HepG2 (cell line): ENCODE measurements at regions not wholly inside any gene's neighbourhood (a gene's known extent, or its start where the extent isn't known, plus 50 kb on each side); places are given as distances from the start of the nearest gene placed in this dataset.

Source experiments
- FOXA1 ChIP-seq, 2 experiments: fragments of 450-650 bp in 1 of 2; sonication (generic) in 1 of 2; formaldehyde crosslinking in 1 of 2; IDR thresholded peaks; 2 replicates each; pipeline versions ENCODE4 v1.4.0 to v1.6.1; 2016 to 2020; ENCODE audit warnings: missing genetic modification reagents in 1 of 2
- HOXA3 ChIP-seq: sonication (generic); formaldehyde crosslinking; IDR thresholded peaks from 2 replicates; pipeline ENCODE4 v1.5.0; 2020; ENCODE audit warnings: missing genetic modification reagents
- HOXA5 ChIP-seq: sonication (generic); formaldehyde crosslinking; IDR thresholded peaks from 2 replicates; pipeline ENCODE4 v1.4.0; 2020; ENCODE audit warnings: missing genetic modification reagents
- KLF11 ChIP-seq: IDR thresholded peaks from 2 replicates; pipeline ENCODE4 v1.6.1; 2016; ENCODE audit warnings: missing compliant biosample characterization
- PREB ChIP-seq: sonication (generic); formaldehyde crosslinking; IDR thresholded peaks from 2 replicates; pipeline ENCODE4 v1.4.0; 2020; ENCODE audit warnings: missing genetic modification reagents
- PTBP1 ChIP-seq: fragments of 200-400 bp; formaldehyde crosslinking; IDR thresholded peaks from 2 replicates; pipeline ENCODE4 v1.6.1; 2018; ENCODE audit warnings: low read length, low read depth; ENCODE audit not compliant: poor library complexity, severe bottlenecking
- SP140L ChIP-seq: sonication (generic); formaldehyde crosslinking; IDR thresholded peaks from 2 replicates; pipeline ENCODE4 v1.4.0; 2020; ENCODE audit warnings: missing genetic modification reagents, borderline replicate concordance
- TRIM24 ChIP-seq: sonication (generic); formaldehyde crosslinking; IDR thresholded peaks from 2 replicates; pipeline ENCODE4 v1.8.0; 2022; ENCODE audit warnings: mild to moderate bottlenecking, missing genetic modification reagents
- USF2 ChIP-seq, 2 experiments: sonication (generic) in 1 of 2; formaldehyde crosslinking in 1 of 2; IDR thresholded peaks; 2 replicates each; pipeline versions ENCODE4 v1.5.1 to v1.6.1; 2011 to 2020; ENCODE audit warnings: borderline replicate concordance in 1 of 2, low read depth in 1 of 2, low read length in 1 of 2, mild to moderate bottlenecking in 1 of 2, missing genetic modification reagents in 1 of 2, moderate library complexity in 1 of 2
- ZNF121 ChIP-seq: sonication (generic); formaldehyde crosslinking; IDR thresholded peaks from 2 replicates; pipeline ENCODE4 v1.5.0; 2020; ENCODE audit warnings: mild to moderate bottlenecking, missing genetic modification reagents
- TF ChIP-seq, protein P1 (sequence below): sonication (generic); formaldehyde crosslinking; IDR thresholded peaks from 2 replicates; pipeline ENCODE4 v1.8.1; 2023; ENCODE audit warnings: mild to moderate bottlenecking, missing genetic modification reagents
- TF ChIP-seq, protein P2 (sequence below): IDR thresholded peaks from 2 replicates; pipeline ENCODE4 v1.6.1; 2016; ENCODE audit warnings: low read depth

- TF ChIP-seq, protein P1, sequence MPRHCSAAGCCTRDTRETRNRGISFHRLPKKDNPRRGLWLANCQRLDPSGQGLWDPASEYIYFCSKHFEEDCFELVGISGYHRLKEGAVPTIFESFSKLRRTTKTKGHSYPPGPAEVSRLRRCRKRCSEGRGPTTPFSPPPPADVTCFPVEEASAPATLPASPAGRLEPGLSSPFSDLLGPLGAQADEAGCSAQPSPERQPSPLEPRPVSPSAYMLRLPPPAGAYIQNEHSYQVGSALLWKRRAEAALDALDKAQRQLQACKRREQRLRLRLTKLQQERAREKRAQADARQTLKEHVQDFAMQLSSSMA (CRISPR knock-in tag), result no peak
- TF ChIP-seq HOXA5 (CRISPR knock-in tag), result no peak
- no peak for TF ChIP-seq TRIM24 (CRISPR knock-in tag)
- TF ChIP-seq SP140L (CRISPR knock-in tag), result no peak
- TF ChIP-seq PTBP1, result no peak
- no peak for TF ChIP-seq ZNF121 (CRISPR knock-in tag)
- TF ChIP-seq HOXA3, result no peak
- TF ChIP-seq FOXA1 (IDR thresholded peaks at IDR 0.05), result no peak
- no peak for TF ChIP-seq FOXA1 (CRISPR knock-in tag; IDR thresholded peaks at IDR 0.05)
- TF ChIP-seq, protein P2, sequence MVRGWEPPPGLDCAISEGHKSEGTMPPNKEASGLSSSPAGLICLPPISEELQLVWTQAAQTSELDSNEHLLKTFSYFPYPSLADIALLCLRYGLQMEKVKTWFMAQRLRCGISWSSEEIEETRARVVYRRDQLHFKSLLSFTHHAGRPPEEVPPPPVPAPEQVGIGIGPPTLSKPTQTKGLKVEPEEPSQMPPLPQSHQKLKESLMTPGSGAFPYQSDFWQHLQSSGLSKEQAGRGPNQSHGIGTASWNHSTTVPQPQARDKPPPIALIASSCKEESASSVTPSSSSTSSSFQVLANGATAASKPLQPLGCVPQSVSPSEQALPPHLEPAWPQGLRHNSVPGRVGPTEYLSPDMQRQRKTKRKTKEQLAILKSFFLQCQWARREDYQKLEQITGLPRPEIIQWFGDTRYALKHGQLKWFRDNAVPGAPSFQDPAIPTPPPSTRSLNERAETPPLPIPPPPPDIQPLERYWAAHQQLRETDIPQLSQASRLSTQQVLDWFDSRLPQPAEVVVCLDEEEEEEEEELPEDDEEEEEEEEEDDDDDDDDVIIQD (CRISPR knock-in tag), result no peak
- TF ChIP-seq KLF11 (CRISPR knock-in tag), result no peak
- TF ChIP-seq PREB (CRISPR knock-in tag), result no peak
- no peak for TF ChIP-seq USF2 (IDR thresholded peaks at IDR 0.05; ENCODE audit: low read depth, low read length)
- no peak for TF ChIP-seq USF2 (CRISPR knock-in tag; IDR thresholded peaks at IDR 0.05; ENCODE audit: borderline replicate concordance)
Measured at GRCh38 chr14:31960039-31960438, 117.1 kb upstream of the ARHGAP5 start (continued).
